ENCODE measurements at regions not wholly inside any gene's neighbourhood (a gene's known extent, or its start where the extent isn't known, plus 50 kb on each side); places are given as distances from the start of the nearest gene placed in this dataset.

DNA sequence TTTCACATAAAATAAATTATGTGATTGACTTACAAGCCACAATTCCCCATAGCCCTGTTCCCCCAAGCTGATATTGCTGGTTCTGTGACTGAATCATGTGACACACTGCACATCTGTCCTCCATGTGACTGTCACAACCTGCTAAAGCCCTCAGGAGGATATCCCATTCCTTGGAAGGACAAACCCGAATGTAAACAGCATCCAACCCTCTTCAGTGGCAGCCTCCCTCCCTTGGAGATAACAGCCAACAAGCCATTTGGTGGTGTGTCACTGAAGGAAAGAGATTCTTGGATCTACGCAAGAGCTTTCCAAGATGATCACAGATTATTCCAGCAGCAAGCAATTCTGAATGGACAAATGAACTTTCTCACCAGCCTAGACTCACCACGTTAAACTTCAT lies 153.9 kb upstream of the TIAM1 start:
- DNase-seq = peak; percentile 97

DNA sequence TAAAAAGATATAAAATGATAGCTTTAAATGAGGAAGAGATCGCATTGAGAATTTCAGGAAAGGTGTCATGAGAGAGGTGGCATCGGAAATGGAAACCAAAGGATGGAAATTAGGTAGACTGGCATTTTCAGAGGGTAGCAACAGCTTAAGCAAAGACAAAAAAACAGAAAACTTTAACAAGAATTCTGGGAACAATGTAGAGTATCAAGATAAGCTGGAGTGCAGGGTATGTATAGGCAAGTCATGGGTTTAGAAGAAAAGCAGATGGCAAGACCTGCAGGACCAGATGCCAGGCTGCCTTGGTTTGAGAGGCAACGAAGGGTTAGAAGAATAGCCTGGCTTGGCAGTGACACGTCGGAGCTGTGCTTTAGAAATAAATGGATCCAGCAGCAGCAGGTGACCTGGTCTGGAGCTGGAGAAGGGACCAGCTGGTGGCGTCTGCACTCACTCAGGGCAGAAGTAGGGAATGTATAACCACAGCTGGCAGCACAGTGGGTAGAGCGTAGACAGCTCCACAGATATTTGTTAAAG lies 149.4 kb upstream of the TIAM1 start:
- peak; percentile 92 for DNase-seq

DNA sequence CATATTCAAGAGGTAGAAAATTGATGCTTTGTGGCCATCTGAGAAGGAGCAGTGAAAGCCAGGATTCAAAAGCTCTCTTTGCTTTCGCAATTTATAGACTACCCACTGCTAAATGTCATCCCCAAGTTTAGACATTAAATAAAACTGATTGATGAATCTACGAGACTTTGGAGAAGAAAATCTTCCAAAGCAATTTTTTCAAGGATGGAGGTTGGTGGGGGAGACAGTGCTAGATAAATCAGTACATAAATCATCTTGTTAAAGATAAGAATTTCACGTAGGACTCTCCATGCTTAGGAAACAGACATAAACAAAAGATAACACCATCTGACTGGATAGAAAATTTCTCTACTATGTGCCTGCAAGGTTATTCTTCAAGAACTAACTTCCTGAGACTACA lies 147.6 kb upstream of the TIAM1 start:
- DNase-seq = no peak

DNA sequence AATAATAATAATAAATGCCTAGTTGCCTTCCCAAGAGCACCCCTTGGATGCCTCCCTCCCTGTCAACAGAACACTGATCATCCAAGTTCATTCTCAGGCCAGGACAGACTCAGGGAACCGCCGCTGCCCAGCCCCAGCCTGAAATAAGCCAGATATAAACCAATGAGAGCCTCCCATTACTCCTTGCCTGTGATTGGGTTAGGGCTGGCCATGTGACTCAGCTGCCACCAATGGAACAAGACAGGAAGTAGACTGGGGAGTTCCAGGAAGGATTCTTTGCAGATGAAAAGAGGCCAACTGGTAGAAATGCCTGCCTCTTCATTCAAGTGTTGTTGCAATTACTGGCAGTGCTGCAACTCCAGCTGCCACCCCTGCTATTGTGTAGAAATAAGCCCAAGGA lies 146.4 kb upstream of the TIAM1 start:
- peak; percentile 21 for DNase-seq

DNA sequence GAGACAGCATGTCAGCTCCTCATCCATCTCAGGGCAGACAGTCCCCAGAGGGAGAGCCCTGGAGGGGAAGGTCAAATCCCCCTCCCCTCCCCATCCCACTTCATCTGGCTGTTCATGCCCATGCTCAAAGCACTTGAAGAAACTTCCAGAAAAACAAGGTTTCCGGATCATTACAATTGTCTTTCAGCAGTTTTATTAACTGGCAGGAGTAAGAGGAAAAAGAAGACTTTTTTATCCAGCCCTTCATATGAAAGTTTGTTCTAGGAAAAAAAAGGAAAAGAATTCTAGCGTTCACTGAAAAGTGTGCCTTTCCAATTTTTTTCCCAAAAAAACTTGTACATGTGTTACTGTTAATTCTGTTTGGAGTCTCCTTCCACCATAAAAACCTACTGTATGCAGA lies 145.7 kb upstream of the TIAM1 start:
- no peak for DNase-seq

DNA sequence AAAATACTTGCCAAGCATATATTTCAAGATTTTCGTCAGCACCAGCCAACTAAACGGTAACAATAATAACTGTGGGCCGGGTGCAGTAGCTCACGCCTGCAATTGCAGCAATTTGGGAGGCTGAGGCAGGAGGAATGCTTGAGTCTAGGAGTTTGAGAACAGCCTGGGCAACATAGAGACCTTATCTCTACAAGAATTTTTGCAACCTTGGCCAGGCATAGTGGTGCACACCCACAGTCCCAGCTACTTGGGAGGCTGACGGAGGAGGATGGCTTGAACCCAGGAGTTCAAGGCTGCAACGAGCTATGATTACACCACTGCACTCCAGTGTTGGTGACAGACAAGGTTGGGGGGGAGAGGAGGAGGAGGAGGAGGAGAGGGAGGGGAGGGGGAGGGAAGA lies 145.0 kb upstream of the TIAM1 start:
- DNase-seq = no peak

DNA sequence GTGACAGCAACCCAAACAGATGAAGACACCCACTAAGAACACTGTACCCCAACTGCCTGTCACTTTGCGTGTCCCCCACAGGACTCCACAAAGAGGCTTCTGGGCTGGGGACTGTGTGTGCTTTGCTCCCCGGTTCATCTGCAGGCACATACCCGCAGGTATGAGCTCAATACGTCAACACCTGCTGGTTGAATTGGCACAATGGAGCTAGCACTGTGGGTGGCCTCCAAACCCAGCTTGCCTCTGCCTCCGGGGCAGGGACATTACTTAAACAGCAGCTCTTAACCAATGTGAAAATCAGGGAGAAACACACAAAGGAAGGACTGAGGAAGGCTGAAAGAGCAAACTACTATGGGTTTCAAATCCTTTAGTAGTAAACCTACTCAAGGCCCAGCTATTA lies 140.2 kb upstream of the TIAM1 start:
- DNase-seq = no peak

DNA sequence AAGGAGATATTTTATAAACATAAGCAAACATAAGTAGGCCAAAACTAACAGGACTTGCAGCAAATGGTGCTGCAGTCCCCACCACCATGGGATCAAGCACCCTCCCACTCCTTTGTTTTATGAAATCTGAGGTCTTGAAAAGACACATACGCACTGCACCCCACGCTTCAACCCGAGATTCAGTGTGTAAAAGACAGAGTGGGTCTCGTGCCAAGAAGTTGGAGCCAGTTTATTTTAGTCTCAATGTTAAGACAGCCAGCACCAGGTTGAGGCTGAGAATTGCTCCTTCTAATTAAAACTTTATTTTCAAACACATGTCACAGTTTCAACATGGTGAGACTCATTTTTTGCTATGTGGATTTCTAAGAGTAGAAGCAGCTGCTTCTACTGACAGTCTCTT lies 139.1 kb upstream of the TIAM1 start:
- no peak for DNase-seq

DNA sequence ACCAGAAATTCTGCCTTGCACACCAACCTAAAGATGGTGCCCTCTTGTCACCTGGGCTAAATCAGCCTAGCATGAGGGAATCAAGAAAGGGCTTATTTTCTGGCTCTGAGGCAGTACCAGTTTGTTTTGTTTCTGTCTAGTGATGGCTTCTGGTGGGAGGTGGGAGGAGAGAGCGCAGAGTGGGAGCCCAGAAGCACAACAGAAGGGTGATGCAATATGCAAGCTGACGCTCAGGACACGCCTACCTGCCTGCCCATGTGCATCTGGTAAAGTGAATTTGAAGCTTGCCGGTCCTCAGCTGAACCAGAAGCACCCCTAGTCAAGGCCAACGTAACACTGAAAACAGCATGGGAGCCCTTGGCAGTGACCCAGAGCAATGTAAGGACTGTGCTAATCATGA lies 138.4 kb upstream of the TIAM1 start:
- DNase-seq = peak; percentile 19

DNA sequence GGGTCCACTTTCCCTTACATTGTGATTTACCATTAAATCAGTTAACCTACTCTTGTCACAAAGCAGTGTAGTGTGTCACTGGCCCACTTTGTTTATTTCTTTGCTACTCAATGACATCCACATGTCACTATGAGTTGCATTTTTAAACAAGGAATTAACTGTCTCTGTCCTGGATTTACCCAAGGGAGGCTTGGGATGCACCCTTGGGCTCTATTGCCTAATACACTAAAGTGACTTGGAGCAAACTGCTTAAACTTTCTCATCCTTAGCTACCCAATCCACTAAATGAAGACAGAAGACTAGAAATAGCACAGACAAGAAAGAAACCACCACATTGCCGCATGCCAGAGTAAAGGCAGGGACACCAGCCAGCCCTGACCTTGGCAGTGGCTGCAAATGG lies 136.2 kb upstream of the TIAM1 start:
- DNase-seq = no peak

DNA sequence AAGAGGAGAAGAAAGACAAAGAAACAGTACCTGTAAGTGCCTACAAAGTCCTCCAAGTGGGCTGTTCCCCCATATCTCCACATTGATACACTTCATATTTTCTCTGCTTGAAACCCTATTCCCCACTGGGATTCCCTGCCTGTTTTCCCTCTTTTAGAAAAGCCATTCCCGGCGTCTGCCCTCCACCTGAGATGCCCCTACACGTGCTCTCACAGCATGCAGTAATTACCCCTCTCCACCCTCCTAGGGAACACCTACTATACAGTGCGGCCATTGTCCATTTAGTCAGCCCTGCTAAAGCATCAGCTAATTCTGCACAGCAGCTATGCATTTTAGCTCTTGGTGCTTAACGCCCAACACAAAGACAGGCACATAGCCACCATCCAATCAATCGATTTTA lies 135.7 kb upstream of the TIAM1 start:
- DNase-seq = no peak

DNA sequence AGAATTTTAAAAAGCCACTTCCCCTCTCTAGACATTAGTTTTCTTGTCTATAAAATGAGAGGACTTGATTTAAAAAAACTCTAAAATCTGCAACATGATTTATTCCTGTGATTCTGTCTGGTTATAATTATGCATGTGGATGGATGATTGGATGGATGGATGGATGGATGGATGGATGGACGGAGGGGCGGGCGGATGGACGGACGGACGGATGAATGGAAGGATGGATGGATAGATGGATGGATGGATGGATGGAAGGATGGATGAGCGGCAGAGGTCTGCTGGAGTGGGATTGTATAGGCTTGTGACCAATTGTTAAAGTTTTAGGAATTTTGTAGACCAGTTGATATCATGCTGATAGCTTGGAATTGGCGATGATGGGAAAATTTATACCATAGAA lies 135.2 kb upstream of the TIAM1 start:
- DNase-seq = no peak

DNA sequence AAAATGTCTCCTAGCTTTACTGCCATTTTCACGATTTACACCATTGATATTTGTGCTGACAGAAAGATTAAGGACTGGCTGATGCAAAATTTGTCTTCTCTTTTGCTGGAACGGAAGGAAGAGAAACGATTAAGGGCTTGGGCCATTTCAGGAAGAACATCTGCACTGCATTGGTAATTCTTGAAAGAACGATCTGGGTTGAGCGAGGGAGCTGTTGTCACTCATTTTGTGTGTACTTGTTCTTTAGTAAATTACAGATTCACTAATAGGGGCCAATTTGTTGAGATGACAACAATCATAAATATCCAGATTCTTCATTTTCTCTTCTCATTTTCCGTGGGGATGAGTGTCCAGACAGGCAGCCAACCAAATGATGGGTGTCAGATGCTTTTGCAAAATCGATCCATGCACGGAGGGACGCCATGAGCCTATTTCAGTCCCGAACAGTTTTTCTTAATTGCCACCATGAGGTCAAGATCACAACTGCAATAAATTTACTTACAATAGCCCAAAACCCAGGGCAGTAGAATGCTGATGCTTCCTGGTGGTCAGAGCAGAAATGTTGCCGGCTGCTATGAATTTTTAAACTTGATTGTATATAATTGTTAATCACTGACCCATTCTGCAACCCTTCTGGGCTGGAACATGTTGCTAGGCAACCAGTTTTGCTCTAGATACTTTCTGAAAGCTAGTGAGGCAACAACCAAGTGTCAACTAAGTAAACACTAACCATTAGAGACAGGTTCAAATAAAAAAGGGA lies 132.4 kb upstream of the TIAM1 start:
- DNase-seq = no peak

DNA sequence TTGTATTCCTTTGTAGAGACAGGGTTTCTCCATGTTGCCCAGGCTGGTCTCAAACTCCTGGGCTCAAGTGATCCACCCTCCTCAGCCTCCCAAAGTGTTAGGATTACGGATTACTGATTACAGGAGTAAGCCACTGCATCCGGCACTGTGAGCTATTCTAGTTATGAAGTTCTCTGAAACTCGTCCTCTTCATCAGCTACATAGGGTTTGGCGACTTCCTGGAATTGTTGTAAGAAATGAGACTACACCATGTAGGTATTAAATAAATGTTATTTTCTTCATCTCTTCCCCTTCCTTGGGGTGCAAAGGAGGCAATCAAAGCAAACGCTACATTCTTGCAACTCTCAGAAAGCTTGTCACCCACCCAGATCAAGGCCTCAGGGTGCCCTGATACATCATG lies 131.2 kb upstream of the TIAM1 start:
- DNase-seq = no peak

DNA sequence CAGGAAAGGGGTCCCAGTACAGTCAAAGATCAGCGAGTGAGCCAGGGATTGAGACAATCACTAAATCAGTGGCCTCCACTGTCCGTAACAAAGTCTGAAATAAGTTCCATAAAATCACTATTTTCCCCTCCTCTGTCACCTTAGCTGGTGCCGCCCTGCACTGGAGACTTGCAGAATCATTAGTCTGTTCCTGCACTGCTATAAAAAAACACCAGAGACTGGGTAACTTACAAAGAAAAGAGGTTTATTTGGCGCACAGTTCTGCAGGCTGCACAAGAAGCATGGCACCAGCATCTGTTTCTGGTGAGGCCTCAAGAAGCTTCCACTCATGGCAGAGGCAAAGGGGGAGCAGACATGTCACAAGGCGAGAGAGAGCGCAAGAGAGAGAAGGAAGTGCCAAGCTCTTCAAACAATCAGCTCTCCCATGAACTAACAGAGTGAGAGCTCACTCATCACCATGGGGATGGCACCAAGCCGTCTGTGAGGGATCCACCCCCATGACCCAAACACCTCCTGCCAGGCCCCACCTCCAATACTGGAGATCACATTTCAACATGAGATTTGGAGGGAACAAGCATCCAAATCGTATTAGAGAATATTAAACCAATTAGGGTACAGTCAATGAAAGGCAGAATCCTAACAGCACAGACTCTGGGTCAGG lies 129.8 kb upstream of the TIAM1 start:
- DNase-seq = no peak

DNA sequence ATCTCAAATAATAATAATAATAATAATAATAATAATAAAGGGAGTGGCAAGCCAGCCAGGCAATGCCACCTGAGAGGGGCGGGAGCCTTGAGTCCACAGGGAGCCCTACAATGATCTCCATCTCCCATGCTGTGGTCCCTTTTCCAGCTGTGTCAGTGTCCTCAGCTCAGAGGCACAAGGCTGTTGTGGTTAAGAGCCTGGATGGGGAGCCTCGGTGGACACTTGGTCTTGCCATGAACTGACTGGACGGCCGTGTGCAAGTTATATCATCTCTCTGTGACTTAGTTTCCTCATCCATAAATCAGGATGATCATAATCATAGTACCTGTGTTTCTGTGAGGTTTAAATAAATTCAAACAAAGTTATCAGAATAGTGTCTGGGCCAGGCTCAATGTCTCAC lies 127.8 kb upstream of the TIAM1 start:
- DNase-seq = no peak

DNA sequence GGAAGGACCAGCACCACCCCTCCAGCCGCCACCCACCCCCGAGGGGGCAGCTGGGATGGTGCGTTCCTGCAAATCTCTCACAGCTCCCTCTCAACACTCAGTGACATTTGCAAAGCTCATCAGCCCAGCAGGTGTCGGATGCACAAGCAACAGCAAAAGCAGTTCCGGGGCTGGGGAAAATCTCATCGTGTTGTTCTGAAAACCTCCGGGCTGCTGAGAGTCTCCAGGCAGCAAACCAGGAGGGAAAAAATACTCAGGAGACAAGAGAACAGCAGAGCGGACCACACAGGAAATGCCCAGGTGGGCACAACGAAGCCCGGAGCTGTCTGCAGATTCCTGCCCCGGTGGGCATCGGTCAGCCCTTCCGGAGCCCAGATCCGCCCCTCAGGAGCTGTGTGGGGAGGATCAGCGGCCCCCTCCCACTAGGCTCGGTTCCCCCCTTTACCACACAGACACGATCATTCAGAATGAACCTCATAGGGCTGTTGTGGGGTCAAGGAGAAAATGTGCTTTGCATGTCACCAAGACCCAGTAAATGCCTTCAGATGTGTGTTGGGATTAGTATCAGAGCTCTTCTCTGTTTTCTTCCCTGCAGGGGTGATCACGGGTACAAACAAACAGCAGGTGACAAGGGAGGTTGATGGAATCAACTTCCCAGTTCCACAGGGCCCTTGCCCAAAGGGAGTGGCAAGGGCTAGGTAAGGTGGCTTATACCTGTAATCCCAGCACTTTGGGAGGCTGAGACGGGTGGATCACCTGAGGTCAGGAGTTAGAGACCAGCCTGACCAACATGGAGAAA lies 127.0 kb upstream of the TIAM1 start:
- no peak for DNase-seq

DNA sequence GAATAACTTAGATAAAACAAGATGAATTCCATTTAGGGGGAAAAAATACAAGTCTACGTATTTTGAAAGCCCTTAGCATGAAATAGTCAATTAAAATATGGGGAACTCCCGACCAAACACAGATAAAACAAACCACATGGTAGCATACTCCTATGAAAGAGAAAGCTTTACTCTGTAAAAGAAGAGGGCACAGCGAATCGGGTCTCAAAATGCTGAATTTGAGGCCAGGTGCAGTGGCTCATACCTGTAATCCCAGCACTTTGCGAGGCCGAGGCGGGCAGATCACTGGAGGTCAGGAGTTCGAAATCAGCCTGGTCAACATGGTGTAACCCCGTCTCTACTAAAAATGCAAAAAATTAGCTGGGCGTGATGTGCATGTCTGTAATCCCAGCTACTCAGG lies 116.9 kb upstream of the TIAM1 start:
- no peak for DNase-seq

DNA sequence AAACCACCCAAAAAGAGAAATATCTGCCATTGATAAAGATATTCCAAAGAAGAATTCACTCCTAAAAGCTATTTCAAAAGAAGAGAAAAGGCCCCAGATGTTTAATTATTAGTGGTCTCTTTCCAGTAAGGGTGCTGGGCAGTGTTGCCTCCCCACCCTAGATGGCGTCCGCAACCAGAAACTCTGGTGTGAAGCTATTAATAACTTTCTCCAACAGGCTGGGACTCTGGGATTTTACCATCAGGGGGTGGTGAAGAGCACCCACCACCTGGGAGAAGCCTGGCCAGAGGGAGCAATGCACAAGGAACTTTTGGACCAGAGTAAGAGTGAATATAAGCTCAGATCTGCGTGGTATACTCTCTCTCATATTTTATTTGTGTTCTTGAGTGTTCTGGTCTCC lies 115.4 kb upstream of the TIAM1 start:
- DNase-seq = no peak

DNA sequence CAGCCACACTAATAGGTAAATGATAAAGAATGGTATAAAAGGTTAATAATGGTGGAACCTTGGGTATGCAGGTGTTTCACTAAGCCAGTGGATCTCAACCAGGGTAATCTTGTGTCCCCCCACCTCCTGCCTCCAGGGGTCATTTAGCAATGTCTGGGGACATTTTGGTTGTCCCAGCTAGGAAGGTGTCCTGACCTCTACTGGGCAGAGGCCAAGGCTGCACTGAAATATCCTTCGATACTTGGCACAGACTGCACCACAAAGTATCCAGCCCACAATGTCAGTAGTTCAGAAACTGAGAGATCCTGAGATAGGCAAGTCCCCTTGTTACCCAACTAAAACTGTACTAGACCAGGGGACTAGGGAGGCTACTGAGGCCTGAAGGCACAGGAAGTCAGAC lies 113.6 kb upstream of the TIAM1 start:
- DNase-seq = no peak

DNA sequence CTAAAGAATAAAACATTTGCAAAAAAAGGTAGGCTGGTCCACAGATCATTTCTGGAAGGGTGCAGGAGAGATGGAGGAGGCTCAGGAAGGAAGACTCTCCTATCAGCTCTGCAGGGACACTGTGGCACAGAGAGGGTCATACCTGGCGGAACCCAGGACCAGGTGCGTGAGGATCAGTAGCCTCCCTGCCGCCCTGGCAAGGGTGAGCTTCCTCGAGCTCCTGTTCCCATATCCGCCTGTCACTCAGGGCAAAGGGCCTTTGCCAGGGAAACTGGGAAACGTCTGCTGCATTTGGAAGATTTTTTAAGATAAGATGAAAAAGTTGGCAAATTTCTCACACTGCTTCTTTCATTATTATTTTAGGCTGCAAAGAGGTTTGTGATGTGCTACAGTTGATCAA lies 112.1 kb upstream of the TIAM1 start:
- DNase-seq = no peak

DNA sequence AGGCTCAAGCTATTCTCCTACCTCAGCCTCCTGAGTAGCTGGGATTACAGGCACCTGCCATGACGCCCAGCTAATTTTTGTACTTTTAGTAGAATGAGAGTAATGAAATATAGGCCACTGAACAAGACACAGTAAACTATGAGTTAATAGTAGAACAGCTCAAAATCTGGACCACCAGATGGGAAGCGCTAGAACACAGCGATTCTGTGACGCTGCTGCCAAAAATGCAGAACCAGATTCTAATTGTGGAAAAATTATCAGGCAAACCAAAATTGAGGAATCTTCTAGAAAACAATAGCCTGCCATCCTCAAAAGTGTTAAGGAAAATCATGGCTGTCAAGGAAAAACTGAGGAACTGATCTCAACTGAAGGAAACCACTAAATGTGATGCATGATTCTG lies 111.4 kb upstream of the TIAM1 start:
- DNase-seq = no peak

DNA sequence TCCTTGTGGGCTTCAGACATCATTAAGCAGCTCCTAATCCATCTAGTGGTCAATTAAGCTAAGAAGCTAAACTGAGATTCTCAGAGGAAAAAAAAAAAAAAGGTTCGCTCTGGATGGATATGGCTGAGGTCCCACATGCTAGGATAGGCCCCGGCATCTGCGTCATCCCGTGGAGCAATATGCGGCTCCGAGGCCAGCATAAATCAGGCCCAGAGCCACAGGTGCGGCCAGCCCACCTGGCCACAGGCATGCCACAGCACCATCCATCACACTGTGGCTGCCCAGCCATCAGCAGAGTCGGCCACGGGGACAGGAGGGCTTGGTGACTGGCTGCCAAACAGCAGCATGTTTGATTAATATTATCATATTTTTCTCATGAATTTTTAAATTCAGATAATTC lies 106.9 kb upstream of the TIAM1 start:
- no peak for DNase-seq

Measured in NCI-H2171 treated with DMSO at 0.1 percent for 48 hours (cell line).